Caco-2 (cell line): ENCODE measurements at regions not wholly inside any gene's neighbourhood (a gene's known extent, or its start where the extent isn't known, plus 50 kb on each side); places are given as distances from the start of the nearest gene placed in this dataset.

Experiments
- BruUV-seq: library from RNA; stranded (reverse); fragments of 400-500 nt; replicated peaks from 2 replicates; lab custom pipeline; 2021; lab: Mats Ljungman, UMichigan
- CTCF ChIA-PET: fragments of 300-600 bp; sonication (Branson Sonifier 250); formaldehyde crosslinking; loops from one replicate; lab custom pipeline; 2022; ENCODE audit warnings: antibody characterized with exemption; lab: Charles Lee
- POLR2A ChIA-PET: fragments of 300-600 bp; sonication (Branson Sonifier 250); formaldehyde crosslinking; loops from one replicate; lab custom pipeline; 2022; ENCODE audit warnings: antibody characterized with exemption; lab: Charles Lee
- DNase-seq, 2 experiments: peaks; one replicate each; pipeline versions ENCODE4 v3.0.0 to v3.0.0-alpha.2; 2020 to 2022
- H3K27me3 ChIP-seq: replicated peaks from 2 replicates; pipeline ENCODE4 v1.6.0; 2011; ENCODE audit warnings: low read length; ENCODE audit not compliant: control insufficient read depth, insufficient read depth
- H3K36me3 ChIP-seq: 2 replicates; pipeline ENCODE4 v1.5.1; 2011; ENCODE audit warnings: low read length; ENCODE audit not compliant: control insufficient read depth, insufficient read depth
- H3K4me1 ChIP-seq: fragments of 250-450 bp; sonication (Bioruptor Pico); 2 replicates; pipeline ENCODE4 v1.5.1; 2020; ENCODE audit warnings: mild to moderate bottlenecking
- H3K4me3 ChIP-seq: 2 replicates; pipeline ENCODE4 v1.5.1; 2011; ENCODE audit warnings: low read depth, mild to moderate bottlenecking, control low read depth, low read length
- H3K9me3 ChIP-seq: fragments of 250-450 bp; sonication (Bioruptor Pico); 2 replicates; pipeline ENCODE4 v1.5.1; 2020; ENCODE audit warnings: mild to moderate bottlenecking, moderate library complexity
- H3K27ac Mint-ChIP-seq: one replicate; pipeline ENCODE4 v1.8.0; 2022; ENCODE audit warnings: mixed read lengths; ENCODE audit not compliant: unreplicated experiment
- H3K27me3 Mint-ChIP-seq: one replicate; pipeline ENCODE4 v1.8.0; 2022; ENCODE audit warnings: mixed read lengths; ENCODE audit not compliant: insufficient read depth, unreplicated experiment
- H3K36me3 Mint-ChIP-seq: one replicate; pipeline ENCODE4 v1.8.0; 2022; ENCODE audit warnings: mild to moderate bottlenecking, mixed read lengths; ENCODE audit not compliant: insufficient read depth, unreplicated experiment
- H3K4me1 Mint-ChIP-seq: one replicate; pipeline ENCODE4 v1.8.0; 2022; ENCODE audit warnings: low read depth, mixed read lengths; ENCODE audit not compliant: unreplicated experiment
- H3K4me3 Mint-ChIP-seq: one replicate; pipeline ENCODE4 v1.8.0; 2022; ENCODE audit warnings: mild to moderate bottlenecking, moderate library complexity, mixed read lengths; ENCODE audit not compliant: unreplicated experiment
- H3K9me3 Mint-ChIP-seq: one replicate; pipeline ENCODE4 v1.8.0; 2022; ENCODE audit warnings: mixed read lengths; ENCODE audit not compliant: unreplicated experiment
- intact Hi-C: fragments of 100-400 bp; cut with micrococcal nuclease; formaldehyde crosslinking; loops from one replicate; pipeline ENCODE4 v1.10.0; 2022; ENCODE audit not compliant: unreplicated experiment
- TF ChIP-seq, protein P1 (sequence below), 2 experiments: fragments of 200-600 bp in 1 of 2; IDR thresholded peaks; 1 replicate in 1 of 2; 2 replicates in 1 of 2; pipeline versions ENCODE4 v1.5.1 to v1.8.0; 2011 to 2022; ENCODE audit warnings: antibody characterized with exemption in 1 of 2, control low read depth in 1 of 2, inconsistent platforms in 1 of 2, low read depth in 1 of 2, low read length in 1 of 2, mild to moderate bottlenecking in 1 of 2, moderate library complexity in 1 of 2; ENCODE audit not compliant: insufficient read depth in 1 of 2, severe bottlenecking in 1 of 2, unreplicated experiment in 1 of 2

DNA sequence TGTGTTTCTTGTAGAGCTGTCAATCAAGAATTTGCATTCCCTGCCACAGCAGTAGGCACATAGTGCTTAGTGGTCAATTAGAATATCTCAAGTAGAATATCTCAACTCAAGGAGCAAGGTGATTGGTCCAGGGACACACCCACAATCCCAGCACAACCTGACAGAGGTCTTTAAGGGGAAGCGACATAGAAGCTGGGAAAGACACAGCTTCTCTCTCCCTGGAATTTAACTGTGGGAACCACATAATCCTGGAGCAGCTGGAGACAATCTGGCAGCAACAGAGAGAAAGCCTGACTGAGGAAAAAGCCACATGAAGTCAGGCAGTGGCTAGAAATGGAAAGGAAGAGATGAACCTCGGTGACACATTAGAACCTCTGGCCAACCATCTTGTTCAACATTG is 85.7 kb upstream of the LMO3 start:
- H3K4me1 ChIP-seq: no peaks in the 10 kb centered on the region
- intact Hi-C loops: no loop called here
- Mint-ChIP-seq H3K4me3 (no peak overlapping the region), H3K9me3 (no peaks in the 10 kb centered on the region), H3K4me1 (no peaks in the 10 kb centered on the region), H3K36me3 (no peaks in the 10 kb centered on the region), H3K27ac (no peak overlapping the region), H3K27me3 (peaks cover 5% of the 10 kb centered on the region)
- no peaks in the 10 kb centered on the region for H3K27me3 ChIP-seq
- no peak overlapping the region for H3K4me3 ChIP-seq
- no peak for DNase-seq
- TF ChIP-seq, protein P1, sequence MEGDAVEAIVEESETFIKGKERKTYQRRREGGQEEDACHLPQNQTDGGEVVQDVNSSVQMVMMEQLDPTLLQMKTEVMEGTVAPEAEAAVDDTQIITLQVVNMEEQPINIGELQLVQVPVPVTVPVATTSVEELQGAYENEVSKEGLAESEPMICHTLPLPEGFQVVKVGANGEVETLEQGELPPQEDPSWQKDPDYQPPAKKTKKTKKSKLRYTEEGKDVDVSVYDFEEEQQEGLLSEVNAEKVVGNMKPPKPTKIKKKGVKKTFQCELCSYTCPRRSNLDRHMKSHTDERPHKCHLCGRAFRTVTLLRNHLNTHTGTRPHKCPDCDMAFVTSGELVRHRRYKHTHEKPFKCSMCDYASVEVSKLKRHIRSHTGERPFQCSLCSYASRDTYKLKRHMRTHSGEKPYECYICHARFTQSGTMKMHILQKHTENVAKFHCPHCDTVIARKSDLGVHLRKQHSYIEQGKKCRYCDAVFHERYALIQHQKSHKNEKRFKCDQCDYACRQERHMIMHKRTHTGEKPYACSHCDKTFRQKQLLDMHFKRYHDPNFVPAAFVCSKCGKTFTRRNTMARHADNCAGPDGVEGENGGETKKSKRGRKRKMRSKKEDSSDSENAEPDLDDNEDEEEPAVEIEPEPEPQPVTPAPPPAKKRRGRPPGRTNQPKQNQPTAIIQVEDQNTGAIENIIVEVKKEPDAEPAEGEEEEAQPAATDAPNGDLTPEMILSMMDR (IDR thresholded peaks at IDR 0.05; ENCODE audit: insufficient read depth in 1 of 2, low read depth in 1 of 2, low read length in 1 of 2, severe bottlenecking in 1 of 2, unreplicated experiment in 1 of 2): no peak
- no TSS peak for BruUV-seq
- H3K36me3 ChIP-seq: no peaks in the 10 kb centered on the region
- POLR2A ChIA-PET: no interaction called here
- CTCF ChIA-PET: no interaction called here
- no peaks in the 10 kb centered on the region for H3K9me3 ChIP-seq

DNA sequence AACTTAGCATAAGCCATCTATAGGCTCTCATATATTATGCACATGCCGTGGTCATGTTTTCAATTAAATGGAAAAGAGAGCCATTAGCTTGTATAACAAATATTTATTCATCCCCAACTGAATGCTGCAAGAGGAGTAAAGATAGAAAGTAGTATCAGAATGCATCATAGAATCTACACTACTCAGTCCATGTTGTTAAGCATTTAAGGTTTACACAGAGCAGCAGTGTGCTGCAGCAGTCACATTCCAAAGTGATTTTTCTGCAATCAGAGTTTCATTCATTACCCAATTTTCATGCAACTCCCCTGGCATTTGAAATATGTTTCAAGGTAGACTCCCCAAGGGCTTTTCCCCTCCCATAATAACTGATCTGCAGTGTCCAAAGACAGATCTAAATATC is 82.2 kb upstream of the LMO3 start:
- TF ChIP-seq, protein P1 (IDR thresholded peaks at IDR 0.05; ENCODE audit: insufficient read depth in 1 of 2, low read depth in 1 of 2, low read length in 1 of 2, severe bottlenecking in 1 of 2, unreplicated experiment in 1 of 2): no peak
- H3K4me3 ChIP-seq: no peak overlapping the region
- Mint-ChIP-seq H3K27me3 (peaks cover 9% of the 10 kb centered on the region), H3K27ac (no peak overlapping the region), H3K36me3 (no peaks in the 10 kb centered on the region), H3K9me3 (no peaks in the 10 kb centered on the region), H3K4me3 (no peak overlapping the region), H3K4me1 (no peaks in the 10 kb centered on the region)
- ChIA-PET POLR2A (no interaction called here), CTCF (no interaction called here)
- H3K36me3 ChIP-seq: no peaks in the 10 kb centered on the region
- H3K9me3 ChIP-seq: no peaks in the 10 kb centered on the region
- no peak for DNase-seq
- H3K27me3 ChIP-seq: no peaks in the 10 kb centered on the region
- intact Hi-C loops: no loop called here
- no TSS peak for BruUV-seq
- H3K4me1 ChIP-seq: no peaks in the 10 kb centered on the region

DNA sequence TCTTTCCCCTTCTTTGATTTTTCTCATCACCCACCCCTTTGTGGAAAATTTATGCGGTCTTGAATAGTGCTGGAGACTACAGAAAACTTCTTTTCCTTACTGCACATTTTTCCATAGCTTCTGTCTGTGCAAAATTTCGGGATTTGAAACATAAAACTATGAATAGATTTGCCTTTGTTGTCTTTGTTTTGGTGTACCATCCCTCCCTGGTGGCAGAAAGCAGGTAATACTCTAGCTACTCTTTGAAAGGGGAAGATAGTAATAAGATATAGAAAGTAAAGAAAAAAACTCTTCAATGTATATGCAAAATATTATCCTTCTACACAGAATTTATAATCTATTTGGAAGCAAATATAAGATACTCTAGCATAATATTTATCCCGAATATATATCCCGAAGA is 79.1 kb upstream of the LMO3 start:
- no peak overlapping the region for H3K27ac Mint-ChIP-seq
- H3K4me1 Mint-ChIP-seq: no peaks in the 10 kb centered on the region
- Histone ChIP-seq H3K27me3 (no peaks in the 10 kb centered on the region), H3K4me1 (no peaks in the 10 kb centered on the region), H3K4me3 (no peak overlapping the region), H3K9me3 (no peaks in the 10 kb centered on the region), H3K36me3 (no peaks in the 10 kb centered on the region)
- H3K36me3 Mint-ChIP-seq: no peaks in the 10 kb centered on the region
- TF ChIP-seq, protein P1 (IDR thresholded peaks at IDR 0.05; ENCODE audit: insufficient read depth in 1 of 2, low read depth in 1 of 2, low read length in 1 of 2, severe bottlenecking in 1 of 2, unreplicated experiment in 1 of 2): peak; percentile 29 to 43
- intact Hi-C loops: loop anchor here (1.0 kb wide), 1 partner anchor 299 kb away; no protein-coding TSS in a partner anchor
- peaks cover 14% of the 10 kb centered on the region for H3K27me3 Mint-ChIP-seq
- ChIA-PET CTCF (interaction anchor here (3.0 kb wide), 1 partner anchor 299 kb away, joined by 33 read pairs; no protein-coding TSS in a partner anchor), POLR2A (no interaction called here)
- no peak overlapping the region for H3K4me3 Mint-ChIP-seq
- BruUV-seq: no TSS peak
- no peaks in the 10 kb centered on the region for H3K9me3 Mint-ChIP-seq
- no peak for DNase-seq
